ENCODE measurements at regions not wholly inside any gene's neighbourhood (a gene's known extent, or its start where the extent isn't known, plus 50 kb on each side); places are given as distances from the start of the nearest gene placed in this dataset.

GRCh38 chr4:72899214-72899613 is 170.3 kb downstream of the COX18 start:
- TF ChIP-seq CTCF (IDR thresholded peaks at IDR 0.05), result no peak
- H3K9me3 ChIP-seq, result no peaks in the 10 kb centered on the region
- ATAC-seq (no peak), DNase-seq (no peak)
- no peak overlapping the region for H3K4me3 ChIP-seq
- peaks cover 0 to 18% (median 0%) of the 10 kb centered on the region in 9 donors for H3K4me1 ChIP-seq
- intact Hi-C loops (cut with DNase I), result no loop called here
- H3K27ac ChIP-seq, result no peak overlapping the region
- H3K36me3 ChIP-seq, result no peaks in the 10 kb centered on the region
- WGBS, 2 donors, result 77 to 80% methylated on average over 6 of the region's 6 CpGs
- no peaks in the 10 kb centered on the region for H3K27me3 ChIP-seq

- H3K4me1 ChIP-seq, result peaks cover 0 to 24% (median 0%) of the 10 kb centered on the region in 9 donors
- H3K27ac ChIP-seq, result peak overlapping the region in 5 of 10 donors; percentile 7 to 54 (median 13)
- H3K36me3 ChIP-seq, result no peaks in the 10 kb centered on the region
- H3K9me3 ChIP-seq, result no peaks in the 10 kb centered on the region
- WGBS, 2 donors, result 60 to 65% methylated on average over 3 of the region's 3 CpGs
- H3K4me3 ChIP-seq, result no peak overlapping the region
- TF ChIP-seq CTCF (IDR thresholded peaks at IDR 0.05), result no peak
- DNase-seq (no peak), ATAC-seq (peak; percentile 70 to 95 (median 90))
- intact Hi-C loops (cut with DNase I), result no loop called here
- no peaks in the 10 kb centered on the region for H3K27me3 ChIP-seq
Observed at GRCh38 chr4:72896515-72896914, 173.0 kb downstream of the COX18 start.

- ATAC-seq (no peak), DNase-seq (no peak)
- WGBS, 2 donors, result 40 to 43% methylated on average over 5 of the region's 5 CpGs
- H3K4me3 ChIP-seq, result no peak overlapping the region
- H3K27ac ChIP-seq, result peak overlapping the region in 2 of 10 donors; percentile 38 to 54
- no peaks in the 10 kb centered on the region for H3K36me3 ChIP-seq
- no peaks in the 10 kb centered on the region for H3K27me3 ChIP-seq
- no peaks in the 10 kb centered on the region for H3K9me3 ChIP-seq
- peaks cover 0 to 24% (median 0%) of the 10 kb centered on the region in 9 donors for H3K4me1 ChIP-seq
- intact Hi-C loops (cut with DNase I), result no loop called here
- TF ChIP-seq CTCF (IDR thresholded peaks at IDR 0.05), result no peak
Observed at GRCh38 chr4:72895408-72895807, 174.1 kb downstream of the COX18 start.

- Histone ChIP-seq H3K27ac (peak overlapping the region in 3 of 10 donors; percentile 4 to 25 (median 7)), H3K4me1 (peaks cover 0 to 24% (median 0%) of the 10 kb centered on the region in 9 donors), H3K27me3 (no peaks in the 10 kb centered on the region), H3K9me3 (no peaks in the 10 kb centered on the region), H3K4me3 (no peak overlapping the region), H3K36me3 (no peaks in the 10 kb centered on the region)
- no peak for TF ChIP-seq CTCF (IDR thresholded peaks at IDR 0.05)
- intact Hi-C loops (cut with DNase I), result no loop called here
- DNase-seq (no peak), ATAC-seq (peak in 1 of 8 donors; percentile 47)
- 56 to 73% methylated on average over 2 of the region's 2 CpGs for WGBS, 2 donors
Observed at GRCh38 chr4:72893354-72894066, 176.0 kb downstream of the COX18 start.
